T-helper 1 cell (primary cell): ENCODE measurements at regions not wholly inside any gene's neighbourhood (a gene's known extent, or its start where the extent isn't known, plus 50 kb on each side); places are given as distances from the start of the nearest gene placed in this dataset.

ENCODE experiments used
- DNase-seq, 5 donors: peaks; one replicate each; pipeline ENCODE4 v3.0.0-alpha.2; 2012 to 2020

DNA sequence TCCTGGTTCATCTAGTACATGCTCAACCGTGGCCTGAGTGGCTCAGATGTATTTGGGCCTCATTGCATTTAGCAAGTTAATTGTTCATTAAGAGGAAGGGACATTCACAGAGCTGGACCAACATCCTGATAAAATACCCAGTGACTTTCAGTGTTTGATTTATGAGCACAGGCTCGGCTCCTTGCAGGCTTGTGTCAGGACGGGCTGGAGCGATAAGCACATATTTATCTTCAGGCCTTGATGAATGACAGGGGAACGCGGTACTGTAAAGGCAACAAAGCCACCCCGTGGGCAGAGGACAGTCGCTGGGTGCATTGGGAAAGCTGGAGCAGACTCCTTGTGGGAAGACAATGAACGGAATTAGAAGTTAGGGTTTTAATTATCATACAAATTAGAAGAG, 548.6 kb upstream of the HS6ST1 start:
- no peak for DNase-seq

DNA sequence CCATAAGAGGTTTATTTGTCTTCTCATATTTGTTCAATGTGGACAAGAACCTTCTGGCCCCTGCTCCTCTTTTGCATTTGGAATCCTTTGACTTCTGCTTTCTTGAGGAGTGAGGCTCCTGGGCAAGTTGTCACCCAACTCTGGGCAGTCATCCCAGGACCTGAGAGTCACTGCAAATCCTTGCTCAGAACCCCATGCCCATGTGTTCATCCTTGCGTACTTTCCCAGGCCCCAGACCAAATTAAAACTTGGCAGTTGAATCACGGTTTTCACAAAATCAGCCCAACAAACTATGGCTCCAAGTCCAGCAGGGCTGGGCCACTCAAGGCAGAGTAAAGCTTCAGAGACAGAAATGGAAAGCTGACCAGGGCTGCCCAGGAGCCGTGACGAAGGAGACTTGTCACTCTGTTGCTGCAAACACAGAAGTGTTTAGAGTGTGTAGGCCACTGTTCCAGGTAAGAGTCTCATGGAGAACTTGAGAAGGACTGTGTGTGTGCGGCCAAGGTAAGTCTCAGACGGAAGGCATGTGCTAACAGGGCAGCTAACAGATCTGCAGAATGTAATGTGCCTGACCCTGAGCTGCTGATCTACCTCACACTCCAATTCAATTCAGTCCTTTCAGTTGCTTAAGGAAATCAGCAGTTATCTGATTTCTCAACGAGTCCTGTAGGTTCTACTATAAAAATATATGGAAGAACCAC, 549.4 kb upstream of the HS6ST1 start:
- no peak for DNase-seq

DNA sequence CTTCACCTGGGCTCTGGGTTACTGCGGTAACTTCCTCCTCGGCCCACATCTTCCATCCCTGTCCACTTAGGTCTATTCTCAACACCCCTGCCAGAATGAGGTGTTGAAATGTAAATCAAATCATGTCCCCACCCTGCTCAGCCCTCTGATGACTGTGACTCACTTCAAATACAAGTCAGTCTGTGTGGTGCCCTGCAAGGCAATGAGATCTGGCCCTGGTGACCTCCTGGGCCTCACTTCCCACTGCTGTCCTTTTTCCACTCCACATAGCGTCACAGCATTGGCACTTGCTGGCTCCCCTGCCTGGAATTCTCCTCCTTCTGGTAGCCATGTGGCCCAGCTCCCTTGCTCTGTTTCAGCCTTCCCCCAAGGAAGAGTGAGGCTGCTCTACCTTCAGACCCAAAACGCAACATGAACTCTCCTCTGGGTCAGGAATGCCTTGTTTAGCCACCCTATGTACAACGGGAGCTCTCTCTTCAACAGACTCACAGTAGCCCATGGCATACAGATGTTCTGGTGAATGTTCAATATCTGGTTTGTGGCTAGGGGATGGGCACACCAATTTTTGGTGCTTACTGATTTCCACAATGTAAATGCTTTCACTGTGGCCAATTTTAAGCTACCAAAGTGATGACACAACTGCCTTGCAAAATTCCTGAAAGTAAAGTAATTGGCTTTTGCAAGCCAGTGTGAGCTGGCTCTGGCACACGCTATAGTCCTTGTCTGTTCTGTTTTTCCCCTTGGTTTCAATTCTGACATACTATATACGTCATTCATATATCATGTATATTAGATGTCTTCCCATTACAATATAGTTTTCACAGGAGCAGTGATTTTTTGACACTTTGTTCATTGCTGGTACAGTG, 550.3 kb upstream of the HS6ST1 start:
- DNase-seq, result no peak

DNA sequence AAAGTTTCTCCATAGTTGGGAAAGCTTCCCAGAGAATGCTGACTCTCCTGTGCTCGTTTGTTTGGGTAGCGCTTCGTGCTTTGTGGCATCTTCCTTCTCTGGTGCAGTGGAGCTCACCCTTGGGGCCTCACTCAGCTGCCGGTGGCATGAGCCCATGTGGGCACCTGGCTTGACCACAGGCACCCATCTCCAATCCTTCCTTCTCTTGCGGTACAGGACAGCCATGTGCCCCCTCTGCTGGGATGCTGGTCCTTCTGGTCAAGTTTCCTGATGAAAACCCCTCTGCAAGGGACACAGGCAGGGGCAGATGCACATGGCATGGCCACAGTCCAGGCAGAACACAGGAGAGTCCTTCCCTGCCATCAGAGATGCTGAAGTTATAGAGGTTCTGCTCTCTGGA, 555.9 kb upstream of the HS6ST1 start:
- no peak for DNase-seq

DNA sequence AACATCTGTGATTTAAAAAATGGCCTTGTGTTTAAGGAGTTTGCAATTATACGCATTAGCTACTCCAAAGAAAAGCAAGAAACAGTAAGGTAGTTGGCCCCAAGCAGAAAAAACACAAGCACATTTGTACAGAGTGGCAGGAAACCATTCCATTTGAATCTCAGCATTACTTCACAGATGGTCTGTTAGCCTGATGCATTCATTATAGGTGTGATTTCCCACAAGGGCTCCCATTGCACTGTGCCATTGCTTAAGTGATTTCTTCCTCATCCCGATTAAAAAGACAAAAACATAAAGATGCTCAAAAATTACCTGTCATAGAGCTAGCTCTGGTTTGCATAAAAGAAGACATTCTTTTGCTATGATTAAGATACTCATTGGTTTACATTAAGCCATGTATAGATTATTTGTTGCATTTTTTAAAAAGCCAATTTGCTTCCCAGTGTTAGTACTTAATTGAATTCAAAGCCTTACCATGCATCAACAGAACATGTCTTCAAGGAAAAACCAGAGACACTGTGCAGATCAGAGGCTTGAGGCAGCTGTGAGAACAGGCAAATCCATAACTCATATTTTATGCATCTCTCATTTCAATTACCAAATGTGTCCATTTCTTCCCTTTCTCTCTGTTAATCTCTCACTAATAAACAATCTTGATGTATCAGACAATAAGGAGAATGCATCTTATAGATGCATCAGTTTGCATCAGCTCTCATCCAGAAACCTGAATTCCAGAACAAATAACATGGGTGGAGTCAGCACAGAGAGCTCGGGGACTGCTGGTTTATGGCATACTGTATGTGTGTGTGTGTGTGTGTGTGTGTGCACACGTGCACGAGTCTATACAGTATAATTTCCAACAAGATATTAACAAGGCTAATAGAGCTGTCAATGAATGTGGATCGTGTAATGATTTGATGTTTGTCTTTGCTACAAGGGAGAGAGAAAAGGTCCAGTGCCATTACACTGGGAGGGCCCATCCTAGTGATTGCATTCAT, 558.6 kb upstream of the HS6ST1 start:
- no peak for DNase-seq

DNA sequence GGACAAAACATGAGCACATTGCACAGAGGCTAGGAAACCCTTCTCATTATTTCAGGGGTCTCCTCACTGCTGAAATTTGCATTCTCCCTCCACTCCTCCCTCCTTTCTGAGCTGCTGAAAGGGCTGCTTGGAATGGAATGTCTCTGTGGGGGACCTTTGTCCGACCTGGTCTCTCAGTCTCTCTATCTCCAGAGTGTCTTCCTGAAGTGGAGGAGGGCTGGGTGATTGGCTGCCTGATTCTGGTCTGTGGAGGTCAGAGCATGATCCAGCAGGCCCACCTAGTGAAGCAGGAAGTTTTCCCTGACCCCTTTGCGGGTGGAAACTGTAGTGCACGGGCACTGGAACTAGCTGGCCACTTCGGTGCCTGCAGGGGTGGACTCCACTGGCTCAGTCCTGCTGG, 560.5 kb upstream of the HS6ST1 start:
- DNase-seq, result no peak

DNA sequence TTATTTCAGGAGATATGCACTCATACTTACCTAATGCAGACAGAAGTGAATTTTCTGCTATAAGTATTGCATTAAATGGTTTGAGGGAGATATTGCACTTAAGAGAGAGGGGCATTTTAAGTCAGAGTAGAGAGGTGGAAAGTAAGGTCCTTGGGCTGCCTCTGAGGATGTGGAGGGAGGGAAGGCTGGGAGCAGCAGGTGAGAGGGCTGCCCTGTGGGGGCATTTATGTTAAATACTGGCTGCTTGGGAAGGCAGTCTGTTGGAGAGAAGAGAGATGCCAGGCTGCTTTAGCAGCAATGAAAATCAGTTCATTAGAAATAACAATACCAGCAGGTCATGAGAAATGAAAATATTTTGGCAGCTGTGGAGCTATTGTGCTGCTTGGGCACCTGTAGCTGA, 576.2 kb upstream of the HS6ST1 start:
- no peak for DNase-seq

DNA sequence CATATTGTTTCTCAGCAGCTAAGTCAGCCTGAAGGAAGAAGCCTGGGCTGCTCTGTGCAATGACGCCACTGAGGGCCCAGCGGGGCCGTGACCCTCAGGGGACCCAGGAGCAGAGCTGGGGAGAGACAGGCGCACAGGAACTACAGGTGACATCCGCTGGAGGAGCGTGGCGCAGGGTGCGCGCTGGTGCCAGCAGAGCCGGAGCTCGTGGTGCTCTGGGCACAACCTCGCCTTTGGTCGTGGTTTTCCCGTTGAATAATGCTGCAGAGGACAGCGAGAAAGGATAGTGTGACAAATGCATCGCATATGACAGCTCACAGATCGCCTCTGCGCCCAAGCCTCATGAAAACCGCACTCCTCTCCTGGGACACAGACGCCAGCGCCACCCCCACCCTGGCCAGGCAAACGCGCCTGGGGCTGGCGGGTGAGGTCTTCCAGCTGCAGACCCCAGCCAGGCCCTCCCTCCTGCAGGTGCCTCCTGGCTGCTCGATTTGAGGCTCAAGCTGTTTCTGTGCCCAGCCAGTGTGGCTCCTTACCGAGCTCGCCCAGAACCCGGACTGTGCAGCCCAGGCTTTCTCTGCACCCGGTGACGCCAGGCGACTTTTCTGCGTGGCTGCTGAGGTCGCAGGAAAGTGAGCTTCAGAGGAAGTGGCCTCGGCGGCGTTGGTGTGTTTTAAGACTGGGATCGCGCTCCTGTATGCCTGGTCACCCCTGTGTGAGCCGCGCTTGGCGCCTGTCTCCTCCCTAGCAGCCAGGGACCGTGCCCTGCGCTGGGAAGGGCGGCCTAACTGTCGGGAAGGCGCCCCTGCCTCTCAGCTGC, 583.1 kb upstream of the HS6ST1 start:
- no peak for DNase-seq

DNA sequence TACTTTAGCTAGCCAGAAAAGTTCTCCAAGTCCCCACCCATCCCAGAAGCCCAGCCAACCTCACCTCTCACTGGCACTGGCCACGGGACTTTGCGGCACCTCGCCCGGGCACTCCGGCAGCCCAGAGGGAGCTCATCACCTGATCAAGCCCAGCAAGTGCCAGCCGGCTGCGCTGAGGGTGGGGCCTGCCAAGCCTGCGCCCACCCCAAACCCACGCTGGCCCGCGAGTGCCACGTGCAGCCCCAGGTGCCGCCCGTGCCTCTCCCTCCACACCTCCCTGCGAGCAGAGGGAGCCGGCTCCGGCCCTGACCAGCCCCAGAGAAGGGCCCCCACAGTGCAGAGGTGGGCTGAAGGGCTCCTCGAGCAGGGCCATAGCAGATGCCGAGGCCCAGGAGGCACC, 585.0 kb upstream of the HS6ST1 start:
- DNase-seq, result no peak

DNA sequence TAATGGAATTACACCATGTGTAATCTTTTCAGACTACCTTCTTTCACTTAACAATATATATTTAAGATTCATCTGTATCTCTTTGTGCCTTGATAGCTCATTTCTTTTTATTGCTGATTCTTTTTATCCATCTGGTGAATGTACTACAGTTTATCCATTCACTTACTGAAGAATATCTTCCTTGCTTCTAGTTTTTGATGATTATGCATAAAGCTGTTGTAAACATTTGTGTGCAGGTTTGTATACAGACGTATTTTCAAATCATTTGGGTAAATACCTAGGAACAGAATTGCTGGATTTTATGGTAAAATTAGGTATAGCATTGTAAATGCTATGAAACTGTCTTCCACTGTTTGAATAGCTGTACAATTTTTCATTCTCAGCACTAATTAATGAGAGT, 592.6 kb upstream of the HS6ST1 start:
- DNase-seq, result no peak

DNA sequence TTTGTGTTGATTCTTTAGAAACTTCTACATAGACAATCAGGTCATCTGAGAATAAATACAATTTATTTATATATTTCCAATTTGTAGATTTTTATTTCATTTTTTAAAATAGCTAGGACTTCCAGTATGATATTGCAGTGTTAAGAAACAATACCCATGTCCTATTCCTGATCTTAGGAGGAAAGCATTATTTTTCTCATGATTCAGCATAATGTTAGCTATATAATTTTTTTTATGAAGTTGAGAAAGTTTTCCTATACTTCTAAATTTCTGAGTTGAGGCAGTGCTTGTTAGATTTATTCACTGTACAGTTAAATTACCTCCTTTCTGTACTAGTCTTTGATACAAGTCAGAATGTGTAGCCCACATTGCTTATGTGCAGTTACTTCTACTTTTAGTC, 595.7 kb upstream of the HS6ST1 start:
- no peak for DNase-seq

DNA sequence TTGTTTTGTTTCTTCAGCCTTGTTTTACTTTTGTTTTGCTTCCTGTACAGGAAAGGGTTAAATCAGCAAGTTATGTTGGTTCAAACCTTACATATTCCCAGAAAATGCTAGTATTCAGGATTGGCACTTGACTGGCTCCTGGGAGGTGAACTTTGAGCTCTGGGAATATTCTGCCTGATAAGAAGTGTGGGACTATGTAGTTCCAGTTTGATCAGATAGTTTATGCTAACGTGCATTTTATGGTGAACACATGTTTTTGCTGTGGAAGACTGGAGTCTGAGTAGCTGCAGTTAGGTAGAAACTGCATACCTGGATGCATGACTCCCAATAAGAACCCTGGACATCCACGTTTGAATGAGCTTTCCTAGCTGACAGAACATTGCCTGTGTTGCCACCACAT, 603.1 kb upstream of the HS6ST1 start:
- DNase-seq, result no peak

DNA sequence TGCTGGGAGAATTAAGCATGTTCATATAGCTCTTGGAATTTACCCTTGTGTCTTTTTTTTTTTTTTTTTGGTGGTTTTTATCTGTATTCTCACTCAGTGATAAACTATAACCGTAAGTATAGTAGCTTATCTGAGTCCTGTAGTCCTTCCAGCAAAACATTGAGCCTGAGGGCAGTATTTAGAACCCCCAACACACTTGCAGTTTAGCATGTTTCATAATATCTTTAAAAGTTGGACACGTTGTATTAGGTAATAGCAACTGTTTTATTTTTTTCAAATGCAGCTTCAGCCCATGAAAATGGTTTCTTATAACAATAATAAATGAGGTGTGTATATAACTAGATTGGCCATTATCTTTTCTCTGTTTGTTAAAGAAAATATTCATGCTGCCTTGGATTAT, 603.5 kb upstream of the HS6ST1 start:
- no peak for DNase-seq

DNA sequence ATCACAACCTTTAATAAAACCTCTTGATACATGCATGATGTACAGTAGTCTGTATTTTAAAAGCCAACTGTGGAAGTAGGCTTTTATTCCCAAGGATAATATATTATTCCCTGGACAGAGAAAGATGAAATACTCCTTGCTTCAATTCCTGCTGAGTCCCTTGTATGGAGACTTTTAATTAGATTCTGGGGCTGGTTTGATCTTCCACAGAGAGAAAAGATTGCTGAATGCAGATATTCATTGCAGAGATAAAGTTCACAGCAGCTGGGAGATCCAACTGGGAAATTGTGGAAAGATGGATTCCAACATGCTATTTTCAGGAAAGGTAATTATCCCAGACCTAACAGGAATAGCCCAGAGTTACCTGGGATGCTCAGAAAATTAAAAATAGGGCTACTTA, 607.0 kb upstream of the HS6ST1 start:
- no peak for DNase-seq

DNA sequence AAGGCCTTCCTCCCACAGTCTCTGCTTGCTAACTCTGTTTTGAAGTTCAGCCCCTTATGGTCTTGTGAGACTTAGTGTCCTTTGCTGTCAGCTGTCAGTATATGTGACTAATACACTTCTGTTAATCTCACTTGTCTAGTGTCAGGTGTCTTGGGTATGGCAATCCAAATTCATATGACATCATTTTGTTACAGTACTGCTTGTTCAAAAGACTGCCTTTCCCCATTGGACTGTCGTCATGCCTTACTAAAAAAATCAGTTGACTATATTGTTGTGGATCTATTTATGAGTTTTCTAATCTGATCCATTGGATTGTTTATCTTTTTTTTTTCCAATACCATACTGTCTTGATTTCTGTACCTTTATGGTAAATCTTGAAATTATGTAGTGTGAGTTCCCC, 611.4 kb upstream of the HS6ST1 start:
- no peak for DNase-seq

DNA sequence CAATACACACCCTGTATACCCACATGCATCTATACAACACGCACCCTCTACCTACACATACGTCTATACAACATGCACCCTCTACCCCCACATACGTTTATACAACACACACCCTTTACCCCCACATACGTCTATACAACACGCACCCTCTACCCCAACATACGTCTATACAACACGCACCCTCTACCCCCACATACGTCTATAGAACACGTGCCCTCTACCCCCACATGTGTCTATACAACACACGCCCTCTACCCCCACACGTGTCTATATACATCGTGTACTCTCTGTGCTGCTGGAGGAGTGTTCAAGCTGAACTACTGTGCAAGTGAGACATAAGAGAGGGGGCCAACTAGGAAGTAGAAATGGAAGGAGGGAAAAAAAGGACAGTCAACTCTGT, 621.7 kb upstream of the HS6ST1 start:
- no peak for DNase-seq

DNA sequence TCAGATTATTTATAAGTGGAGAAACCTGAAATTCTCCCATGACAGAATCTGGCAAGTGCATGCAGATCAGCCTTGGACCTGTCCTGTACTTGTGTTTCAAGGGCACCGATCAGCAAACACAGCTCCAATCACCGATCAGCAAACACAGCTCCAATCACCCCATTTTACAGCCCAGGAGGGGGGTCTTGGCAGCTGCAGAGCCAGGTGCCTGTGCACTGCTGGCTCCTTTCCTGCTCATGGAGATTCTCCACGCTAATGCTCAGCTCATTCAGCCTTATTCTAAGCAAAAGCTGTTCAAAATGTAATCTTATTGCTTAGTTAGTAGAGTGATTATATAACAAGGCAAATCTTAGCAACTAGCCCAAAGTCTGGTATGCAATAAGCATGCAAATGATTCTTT, 623.1 kb upstream of the HS6ST1 start:
- no peak for DNase-seq

DNA sequence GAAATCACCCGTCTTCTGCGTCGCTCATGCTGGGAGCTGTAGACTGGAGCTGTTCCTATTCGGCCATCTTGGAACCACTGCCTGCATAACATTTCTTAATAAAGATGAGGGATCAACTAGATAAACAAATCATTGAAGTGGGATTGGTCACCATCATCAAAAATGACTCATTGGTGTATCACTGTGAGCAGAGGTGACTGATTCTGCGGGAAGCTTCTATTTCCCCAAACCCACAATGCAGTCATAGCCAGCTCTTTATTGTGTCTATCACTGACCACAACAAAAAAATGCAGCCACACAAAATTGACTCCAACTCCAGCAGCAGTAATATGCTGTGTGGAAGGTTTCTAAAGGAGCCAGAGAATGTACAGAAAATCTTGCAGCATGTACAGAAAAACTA, 630.7 kb upstream of the HS6ST1 start:
- no peak for DNase-seq

DNA sequence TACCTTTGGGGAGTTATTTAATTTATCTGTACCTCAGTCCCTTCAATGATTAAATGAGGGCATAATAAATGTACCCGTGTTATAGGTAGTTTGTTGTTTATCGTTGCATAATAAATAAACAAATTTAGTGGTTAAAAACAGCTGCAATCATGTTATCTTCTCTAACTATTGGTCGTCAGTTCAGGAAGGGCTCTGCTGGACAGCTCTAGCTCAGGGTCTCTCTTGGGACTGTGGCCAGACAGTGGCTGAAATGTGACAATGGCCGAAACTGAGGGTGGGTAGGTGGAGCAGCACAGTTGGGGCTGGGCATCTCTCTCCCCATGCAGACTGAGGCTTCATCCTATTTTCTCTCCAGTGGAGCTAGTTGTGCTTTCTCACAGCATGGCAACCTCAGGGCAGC, 632.1 kb upstream of the HS6ST1 start:
- DNase-seq, result no peak

DNA sequence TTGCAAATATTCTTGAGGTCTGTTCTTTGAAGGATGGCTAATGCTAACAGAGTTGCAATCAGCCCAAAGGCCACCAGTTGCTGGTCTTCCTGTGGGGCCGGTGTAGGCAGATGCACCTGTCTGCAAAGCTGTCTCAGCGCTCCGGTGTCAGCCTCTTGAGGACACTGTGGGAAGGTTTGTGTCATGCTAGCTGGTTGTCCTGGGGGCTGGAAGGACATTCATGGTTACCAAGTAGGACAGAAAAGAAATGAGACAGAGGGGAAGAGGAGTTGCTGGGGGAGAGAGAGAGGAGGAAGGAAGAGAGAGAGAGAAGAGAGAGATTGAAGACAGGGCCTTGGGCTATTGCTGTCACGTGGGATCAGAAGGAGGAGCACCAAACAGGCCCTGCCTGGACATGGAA, 639.6 kb upstream of the HS6ST1 start:
- no peak for DNase-seq

DNA sequence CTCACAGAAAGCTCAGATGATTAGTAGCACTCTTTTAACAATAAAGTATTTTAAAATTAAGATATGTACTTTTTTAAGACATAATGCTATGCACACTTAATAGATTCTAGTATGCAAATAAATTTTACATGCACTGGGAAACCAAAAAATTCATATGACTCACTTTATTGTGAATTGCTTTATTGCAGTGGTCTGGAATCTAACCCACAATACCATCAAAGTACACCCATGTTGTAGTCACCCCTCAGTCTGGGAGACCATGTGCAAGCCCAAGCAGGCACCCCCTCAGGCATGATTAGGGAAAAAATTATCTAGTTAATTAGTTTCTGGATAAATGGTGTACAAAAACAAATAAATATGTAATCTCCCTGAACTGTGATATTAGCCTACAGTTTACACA, 649.0 kb upstream of the HS6ST1 start:
- DNase-seq, result no peak

DNA sequence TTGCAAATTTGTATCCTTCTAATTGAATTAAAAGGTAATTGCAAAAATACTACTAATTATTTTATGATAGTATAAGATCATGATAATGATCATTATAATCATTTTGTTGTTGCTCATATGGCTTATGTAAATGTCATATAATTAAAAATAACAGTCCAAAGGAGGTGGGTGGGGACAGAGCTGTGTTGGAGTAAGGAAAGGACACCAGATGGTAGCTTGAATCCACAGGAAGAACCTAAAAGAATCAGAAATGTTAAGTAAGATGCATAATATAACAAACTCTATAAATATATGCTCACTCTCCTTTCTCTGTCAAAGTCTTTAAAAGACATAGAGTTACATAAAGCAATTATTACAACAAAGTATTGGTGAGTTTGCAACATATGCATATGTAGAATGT, 650.7 kb upstream of the HS6ST1 start:
- DNase-seq, result no peak
